Sigmoid colon (tissue), 4 donors: ENCODE measurements at regions not wholly inside any gene's neighbourhood (a gene's known extent, or its start where the extent isn't known, plus 50 kb on each side); places are given as distances from the start of the nearest gene placed in this dataset.

ENCODE experiments used
- POLR2A ChIP-seq, 2 donors: fragments of 450-650 bp; IDR thresholded peaks; one replicate each; pipeline ENCODE4 v1.6.1; 2016; ENCODE audit warnings: antibody characterized with exemption in 2 of 2, mild to moderate bottlenecking in 2 of 2, moderate library complexity in 2 of 2
- POLR2AphosphoS5 ChIP-seq, 4 donors: sonication (generic); formaldehyde crosslinking; IDR thresholded peaks; one replicate each; pipeline ENCODE4 v1.6.1; 2017; ENCODE audit warnings: antibody characterized with exemption in 4 of 4
- TF ChIP-seq, protein P1 (sequence below), 4 experiments: fragments of 450-650 bp in 3 of 4; fragments of 200-600 bp in 1 of 4; IDR thresholded peaks; one replicate each; pipeline ENCODE4 v1.5.1; 2016 to 2019; ENCODE audit warnings: antibody characterized with exemption in 4 of 4, mild to moderate bottlenecking in 3 of 4, moderate library complexity in 2 of 4

DNA sequence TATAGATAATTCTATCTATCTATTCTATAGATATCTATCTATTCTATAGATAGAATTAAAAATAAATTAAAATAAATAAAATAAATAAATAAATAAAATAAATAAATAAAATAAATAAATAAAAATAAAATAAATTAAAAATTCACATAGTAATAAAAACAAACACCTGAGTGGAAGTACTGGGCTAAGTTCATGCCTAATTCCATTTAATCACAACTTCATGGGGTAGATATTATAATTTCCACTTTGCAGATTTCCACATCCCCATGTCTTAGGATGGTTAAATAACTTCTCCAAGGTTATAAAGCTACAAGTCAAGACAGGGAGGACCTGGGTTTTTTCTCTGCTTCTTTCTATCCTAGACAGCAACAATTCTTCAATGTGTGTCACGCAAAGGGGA is 261.4 kb upstream of the MEX3C start:
- TF ChIP-seq, protein P1, sequence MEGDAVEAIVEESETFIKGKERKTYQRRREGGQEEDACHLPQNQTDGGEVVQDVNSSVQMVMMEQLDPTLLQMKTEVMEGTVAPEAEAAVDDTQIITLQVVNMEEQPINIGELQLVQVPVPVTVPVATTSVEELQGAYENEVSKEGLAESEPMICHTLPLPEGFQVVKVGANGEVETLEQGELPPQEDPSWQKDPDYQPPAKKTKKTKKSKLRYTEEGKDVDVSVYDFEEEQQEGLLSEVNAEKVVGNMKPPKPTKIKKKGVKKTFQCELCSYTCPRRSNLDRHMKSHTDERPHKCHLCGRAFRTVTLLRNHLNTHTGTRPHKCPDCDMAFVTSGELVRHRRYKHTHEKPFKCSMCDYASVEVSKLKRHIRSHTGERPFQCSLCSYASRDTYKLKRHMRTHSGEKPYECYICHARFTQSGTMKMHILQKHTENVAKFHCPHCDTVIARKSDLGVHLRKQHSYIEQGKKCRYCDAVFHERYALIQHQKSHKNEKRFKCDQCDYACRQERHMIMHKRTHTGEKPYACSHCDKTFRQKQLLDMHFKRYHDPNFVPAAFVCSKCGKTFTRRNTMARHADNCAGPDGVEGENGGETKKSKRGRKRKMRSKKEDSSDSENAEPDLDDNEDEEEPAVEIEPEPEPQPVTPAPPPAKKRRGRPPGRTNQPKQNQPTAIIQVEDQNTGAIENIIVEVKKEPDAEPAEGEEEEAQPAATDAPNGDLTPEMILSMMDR (IDR thresholded peaks at IDR 0.05): no peak
- no peak for TF ChIP-seq POLR2AphosphoS5 (IDR thresholded peaks at IDR 0.05)
- TF ChIP-seq POLR2A (IDR thresholded peaks at IDR 0.05): no peak
